Small intestine (tissue), 7 donors: ENCODE measurements at regions not wholly inside any gene's neighbourhood (a gene's known extent, or its start where the extent isn't known, plus 50 kb on each side); places are given as distances from the start of the nearest gene placed in this dataset.

Source experiments
- DNase-seq, 2 donors: peaks; one replicate each; pipeline versions ENCODE4 v3.0.0 to v3.0.0-alpha.2; 2013
- FAIRE-seq: peaks from 2 replicates; lab custom pipeline; 2012; peaks lifted over from hg19 to GRCh38; lab: Jason Lieb, UNC
- H3K27ac ChIP-seq, 3 donors: one replicate each; pipeline ENCODE4 v1.5.1; 2013; ENCODE audit warnings: low read length in 2 of 3, mild to moderate bottlenecking in 2 of 3, control low read depth in 1 of 3, inconsistent platforms in 1 of 3, low read depth in 1 of 3, moderate library complexity in 1 of 3
- H3K27me3 ChIP-seq, 3 donors: one replicate each; pipeline ENCODE4 v1.6.1; 2013; ENCODE audit warnings: low read length in 3 of 3, inconsistent platforms in 1 of 3; ENCODE audit not compliant: control insufficient read depth in 3 of 3, insufficient read depth in 3 of 3
- H3K36me3 ChIP-seq, 3 donors: one replicate each; pipeline ENCODE4 v1.6.1; 2013; ENCODE audit warnings: low read length in 3 of 3, inconsistent platforms in 1 of 3, low read depth in 1 of 3, mild to moderate bottlenecking in 1 of 3, moderate library complexity in 1 of 3; ENCODE audit not compliant: control insufficient read depth in 3 of 3, insufficient read depth in 2 of 3
- H3K4me1 ChIP-seq, 3 donors: one replicate each; pipeline ENCODE4 v1.6.1; 2013; ENCODE audit warnings: low read length in 2 of 3, inconsistent platforms in 1 of 3, low read depth in 1 of 3, mild to moderate bottlenecking in 1 of 3, moderate library complexity in 1 of 3; ENCODE audit not compliant: control insufficient read depth in 3 of 3, insufficient read depth in 2 of 3
- H3K4me3 ChIP-seq, 3 donors: one replicate each; pipeline ENCODE4 v1.5.1; 2013; ENCODE audit warnings: low read length in 3 of 3, control low read depth in 1 of 3, inconsistent platforms in 1 of 3, low read depth in 1 of 3, mild to moderate bottlenecking in 1 of 3, moderate library complexity in 1 of 3
- H3K9me3 ChIP-seq, 2 donors: one replicate each; pipeline ENCODE4 v1.6.1; 2013; ENCODE audit warnings: low read depth in 1 of 2, low read length in 1 of 2; ENCODE audit not compliant: control insufficient read depth in 2 of 2, insufficient read depth in 1 of 2
- WGBS, 3 donors: extraction: QIAGEN DNeasy Blood & Tissue Kit; methylation state at CpG; one replicate each; pipeline ENCODE4 v1.1.7; 2013; 5-methylcytosine and 5-hydroxymethylcytosine counted together
- donor health status: healthy with polysubstance abuse.
- donor health status: control.
- donor health status: control.
- donor health status: Bipolar disorder and iron deficiency.
- donor health status: healthy.

- H3K27me3 ChIP-seq, result no peaks in the 10 kb centered on the region
- FAIRE-seq, result no peak
- H3K4me3 ChIP-seq, result no peak overlapping the region
- no peaks in the 10 kb centered on the region for H3K9me3 ChIP-seq
- no peaks in the 10 kb centered on the region for H3K4me1 ChIP-seq
- no peaks in the 10 kb centered on the region for H3K36me3 ChIP-seq
- H3K27ac ChIP-seq, result no peak overlapping the region
- no peak for DNase-seq
- WGBS, 3 donors, result 73 to 83% (median 80%) methylated on average over 2 of the region's 2 CpGs
Observed at GRCh38 chr15:93835344-93835743, 396.0 kb upstream of the MCTP2 start.

DNA sequence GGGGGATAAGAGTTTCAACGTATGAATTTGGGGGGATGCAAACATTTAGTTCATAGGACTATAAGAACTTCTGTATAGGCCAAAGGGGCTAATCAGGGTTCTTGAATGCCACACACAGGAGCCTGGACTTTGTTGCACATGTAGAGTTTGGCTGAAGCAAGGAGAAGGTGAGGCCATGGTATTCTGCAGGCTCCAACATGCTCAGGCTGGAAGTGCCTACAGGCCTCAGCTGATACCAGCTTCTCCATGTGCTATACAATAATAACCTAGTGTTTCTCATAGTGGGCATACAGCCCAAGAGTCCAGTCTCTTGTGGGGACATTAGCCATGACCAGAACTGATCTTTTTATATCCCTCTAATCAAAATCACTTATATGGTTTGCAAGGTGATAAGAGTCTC lies 399.7 kb upstream of the MCTP2 start:
- H3K4me1 ChIP-seq, result no peaks in the 10 kb centered on the region
- WGBS, 3 donors, result 59 to 69% (median 65%) methylated on average over 1 of the region's 1 CpG
- H3K27ac ChIP-seq, result no peak overlapping the region

DNA sequence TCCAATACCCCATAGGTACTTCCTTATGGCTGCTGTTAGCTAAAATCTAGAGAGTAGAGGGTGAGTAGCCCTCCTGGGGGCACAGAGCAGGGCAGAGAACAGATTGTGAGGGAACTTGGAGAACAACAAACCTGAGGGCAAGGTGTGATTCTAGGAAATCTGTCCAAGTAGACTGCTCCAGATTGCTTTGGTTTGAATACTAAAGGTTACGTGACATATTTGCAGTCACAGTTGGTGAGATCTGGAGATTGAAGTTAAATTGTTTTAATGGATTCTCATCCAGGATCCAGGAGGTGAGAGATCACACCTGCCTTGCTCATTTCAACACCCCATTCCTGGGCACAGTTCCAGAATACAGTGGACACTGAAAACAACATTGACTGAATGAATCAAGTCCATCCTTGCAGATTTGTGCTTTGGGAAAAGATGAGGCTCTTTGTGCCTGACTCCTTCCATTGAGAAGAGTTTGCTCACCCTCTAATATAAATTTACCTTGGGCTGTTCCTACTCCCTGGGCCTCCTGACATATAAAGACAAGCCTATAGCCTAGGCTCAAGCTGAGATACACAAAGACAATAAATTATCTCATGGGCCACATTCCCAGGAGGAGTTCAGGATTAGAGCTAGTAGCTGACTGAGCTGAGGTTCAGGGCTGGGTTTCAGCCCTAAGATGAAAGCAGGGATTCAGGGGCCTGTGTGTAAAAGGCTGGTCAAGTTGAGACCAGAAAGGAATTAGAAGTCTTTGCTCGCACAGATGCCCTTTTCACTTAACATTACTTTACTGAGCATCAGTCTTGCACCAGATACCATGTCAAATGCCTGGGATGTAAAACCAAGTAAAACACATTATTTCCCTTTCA lies 400.9 kb upstream of the MCTP2 start:
- 86 to 89% (median 89%) methylated on average over 2 of the region's 2 CpGs for WGBS, 3 donors
- H3K27me3 ChIP-seq, result no peaks in the 10 kb centered on the region
- no peak for FAIRE-seq

More for the DNA sequence above, 399.7 kb upstream of the MCTP2 start:
- H3K36me3 ChIP-seq, result no peaks in the 10 kb centered on the region
- H3K4me3 ChIP-seq, result no peak overlapping the region
- H3K9me3 ChIP-seq, result no peaks in the 10 kb centered on the region
- H3K27me3 ChIP-seq, result no peaks in the 10 kb centered on the region
- DNase-seq (no peak), FAIRE-seq (no peak)

DNA sequence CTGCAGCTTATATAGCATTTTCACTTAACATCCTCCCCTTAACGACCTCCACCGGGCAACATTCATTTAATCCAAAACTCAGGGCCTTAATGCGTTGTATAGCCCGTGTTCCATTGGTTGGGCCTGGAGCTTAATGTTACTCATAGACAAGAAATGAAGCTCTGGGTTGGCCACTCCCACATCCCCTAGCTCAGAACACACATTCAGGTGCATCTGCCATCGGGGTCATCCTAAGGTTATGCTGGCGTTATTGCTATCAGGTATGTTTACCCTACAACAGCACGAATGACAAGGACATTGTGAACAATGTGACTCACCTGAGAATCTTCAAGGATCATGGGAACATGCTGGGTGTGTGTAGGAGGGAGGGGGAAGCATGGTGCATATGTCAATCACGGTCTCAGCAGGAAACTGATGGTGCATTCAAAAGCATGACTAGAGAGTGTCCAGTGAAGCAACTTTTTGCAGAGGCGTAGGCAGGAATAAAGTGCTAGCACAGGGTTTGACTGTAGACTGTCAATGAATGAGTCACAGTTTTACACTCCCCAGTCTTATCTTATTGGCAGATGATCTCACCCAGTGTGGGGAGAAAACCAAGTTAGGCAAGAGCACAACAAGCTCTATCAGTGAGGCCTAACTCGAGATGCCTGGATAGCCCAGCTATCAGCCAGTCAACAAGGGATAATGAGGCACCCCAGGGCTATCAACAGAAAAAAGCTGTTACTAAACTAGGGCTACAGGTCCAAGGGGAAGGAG lies 402.1 kb upstream of the MCTP2 start:
- Histone ChIP-seq H3K36me3 (no peaks in the 10 kb centered on the region), H3K4me3 (no peak overlapping the region), H3K9me3 (no peaks in the 10 kb centered on the region), H3K4me1 (no peaks in the 10 kb centered on the region), H3K27me3 (no peaks in the 10 kb centered on the region), H3K27ac (peak overlapping the region in 1 of 3 donors; percentile 15)
- WGBS, 3 donors, result 48 to 71% (median 51%) methylated on average over 10 of the region's 10 CpGs
- FAIRE-seq, result no peak
- DNase-seq, result peak; percentile 1 to 65

More for the DNA sequence above, 400.9 kb upstream of the MCTP2 start:
- no peak overlapping the region for H3K4me3 ChIP-seq
- H3K4me1 ChIP-seq, result no peaks in the 10 kb centered on the region
- DNase-seq, result peak in 1 of 2 donors; percentile 9
- peak overlapping the region in 1 of 3 donors; percentile 15 for H3K27ac ChIP-seq
- no peaks in the 10 kb centered on the region for H3K36me3 ChIP-seq
- H3K9me3 ChIP-seq, result no peaks in the 10 kb centered on the region

- FAIRE-seq, result no peak
- WGBS, 3 donors, result 39 to 60% (median 60%) methylated on average over 4 of the region's 4 CpGs
Observed at GRCh38 chr15:93826790-93827189, 404.6 kb upstream of the MCTP2 start.

DNA sequence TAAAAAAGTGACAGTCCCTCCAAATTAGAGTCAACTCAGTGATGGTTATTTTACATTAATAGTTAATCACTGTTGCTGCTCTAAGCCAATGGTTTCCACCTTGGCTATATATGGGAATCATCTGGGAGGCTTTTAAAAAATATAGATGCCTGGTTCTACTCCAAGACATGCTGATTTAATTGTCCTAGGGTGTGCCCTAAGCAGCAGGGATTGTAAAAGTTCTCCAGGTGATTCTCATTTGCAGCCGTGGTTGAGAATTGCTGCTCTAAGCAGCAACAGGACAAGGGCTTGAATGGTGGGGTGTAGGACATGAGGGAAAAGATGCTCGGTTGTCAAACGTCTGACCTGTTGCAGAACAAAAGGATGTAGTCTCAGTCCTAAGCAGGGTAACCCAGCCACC lies 405.1 kb upstream of the MCTP2 start:
- WGBS, 3 donors, result 51 to 68% (median 52%) methylated on average over 3 of the region's 3 CpGs
- Histone ChIP-seq H3K4me1 (no peaks in the 10 kb centered on the region), H3K27me3 (no peaks in the 10 kb centered on the region), H3K4me3 (no peak overlapping the region), H3K36me3 (no peaks in the 10 kb centered on the region), H3K9me3 (no peaks in the 10 kb centered on the region), H3K27ac (no peak overlapping the region)
- DNase-seq (no peak), FAIRE-seq (no peak)

More at GRCh38 chr15:93826790-93827189, 404.6 kb upstream of the MCTP2 start:
- Histone ChIP-seq H3K27me3 (no peaks in the 10 kb centered on the region), H3K4me3 (no peak overlapping the region), H3K4me1 (no peaks in the 10 kb centered on the region), H3K9me3 (no peaks in the 10 kb centered on the region), H3K36me3 (no peaks in the 10 kb centered on the region), H3K27ac (no peak overlapping the region)
- no peak for DNase-seq

- no peaks in the 10 kb centered on the region for H3K4me1 ChIP-seq
- no peak for DNase-seq
- H3K9me3 ChIP-seq, result no peaks in the 10 kb centered on the region
- H3K4me3 ChIP-seq, result no peak overlapping the region
- H3K36me3 ChIP-seq, result no peaks in the 10 kb centered on the region
- H3K27me3 ChIP-seq, result no peaks in the 10 kb centered on the region
- H3K27ac ChIP-seq, result no peak overlapping the region
- 40 to 62% (median 57%) methylated on average over 4 of the region's 4 CpGs for whole genome bisulfite sequencing, 3 donors
- FAIRE-seq, result no peak
Observed at GRCh38 chr15:93825682-93826081, 405.7 kb upstream of the MCTP2 start.

DNA sequence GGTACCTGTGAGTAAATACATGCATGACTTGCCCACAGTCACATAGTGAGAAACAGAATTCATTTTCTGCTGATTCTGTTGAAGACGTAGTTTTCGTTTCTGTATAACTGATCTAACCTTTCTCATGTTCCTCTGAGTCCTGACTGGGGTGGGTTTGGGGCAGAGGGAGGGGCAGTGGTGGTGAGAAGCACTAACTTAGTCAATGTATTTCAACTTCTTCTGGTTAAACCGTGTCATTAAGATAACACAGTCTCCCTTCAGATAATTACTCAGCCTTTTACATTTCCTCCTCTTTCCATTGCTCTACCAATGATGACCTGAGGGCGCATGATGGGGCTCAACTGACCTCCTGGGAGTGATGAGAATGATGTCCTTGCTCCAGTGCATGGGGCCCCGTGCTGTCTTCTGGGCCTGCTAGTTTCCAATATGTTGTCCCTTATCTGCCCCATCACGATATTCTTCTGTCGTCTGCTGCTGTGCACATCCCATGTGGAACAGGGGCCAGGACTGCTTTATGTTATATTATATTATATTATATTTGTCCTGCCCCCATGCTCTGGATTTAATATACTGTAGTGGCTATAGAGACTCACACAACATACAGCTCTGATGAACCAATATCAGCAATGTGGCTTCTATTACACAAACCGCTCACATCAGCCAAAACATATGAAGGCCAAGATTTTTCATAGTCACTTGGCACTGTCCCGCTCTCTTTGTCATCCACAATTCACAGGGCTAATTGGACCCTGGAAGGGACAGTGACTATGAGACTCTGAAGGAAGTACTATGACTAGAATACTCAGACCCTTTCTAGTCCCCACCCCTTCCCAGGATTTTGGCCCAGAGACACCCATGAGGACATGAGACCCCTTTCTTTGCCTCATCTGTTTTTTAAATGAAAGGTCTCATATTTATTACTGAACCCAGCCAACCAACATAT lies 407.1 kb upstream of the MCTP2 start:
- H3K27ac ChIP-seq, result no peak overlapping the region
- 72 to 82% (median 80%) methylated on average over 9 of the region's 9 CpGs for WGBS, 3 donors
- no peak overlapping the region for H3K4me3 ChIP-seq
- H3K4me1 ChIP-seq, result peaks cover 0 to 3% (median 0%) of the 10 kb centered on the region in 3 donors
- DNase-seq (no peak), FAIRE-seq (no peak)
- no peaks in the 10 kb centered on the region for H3K9me3 ChIP-seq
- no peaks in the 10 kb centered on the region for H3K36me3 ChIP-seq
- no peaks in the 10 kb centered on the region for H3K27me3 ChIP-seq
